Esophagus muscularis mucosa (tissue), 4 donors: ENCODE measurements at regions not wholly inside any gene's neighbourhood (a gene's known extent, or its start where the extent isn't known, plus 50 kb on each side); places are given as distances from the start of the nearest gene placed in this dataset.

Source experiments
- DNase-seq: peaks from one replicate; pipeline ENCODE4 v3.0.0-alpha.2; 2017; ENCODE audit errors: extremely low spot score
- H3K27ac ChIP-seq, 4 donors: fragments of 200-600 bp; sonication (generic); replicated peaks in 1 of 4; 1 replicate in 3 of 4; 2 replicates in 1 of 4; pipeline ENCODE4 v1.5.1; 2016 to 2019; ENCODE audit warnings: mild to moderate bottlenecking in 1 of 4
- H3K27me3 ChIP-seq, 4 donors: fragments of 200-600 bp; sonication (generic); one replicate each; pipeline versions ENCODE4 v1.5.1 to v1.6.0; 2016 to 2019
- H3K36me3 ChIP-seq, 4 donors: fragments of 200-600 bp; sonication (generic); one replicate each; pipeline ENCODE4 v1.5.1; 2016 to 2019
- H3K4me1 ChIP-seq, 4 donors: fragments of 200-600 bp; sonication (generic); one replicate each; pipeline ENCODE4 v1.5.1; 2016 to 2019
- H3K4me3 ChIP-seq, 4 donors: fragments of 200-600 bp; sonication (generic); 1 replicate in 2 of 4; 2 replicates in 2 of 4; pipeline ENCODE4 v1.5.1; 2016 to 2019; ENCODE audit warnings: mild to moderate bottlenecking in 4 of 4, moderate library complexity in 1 of 4
- H3K9me3 ChIP-seq, 4 donors: fragments of 200-600 bp; sonication (generic); 1 replicate in 3 of 4; 2 replicates in 1 of 4; pipeline ENCODE4 v1.5.1; 2016 to 2019
- EP300 ChIP-seq: sonication (generic); formaldehyde crosslinking; IDR thresholded peaks from one replicate; pipeline ENCODE4 v1.6.1; 2017; ENCODE audit warnings: antibody characterized with exemption
- POLR2A ChIP-seq: fragments of 450-650 bp; IDR thresholded peaks from one replicate; pipeline ENCODE4 v1.6.1; 2017; ENCODE audit warnings: antibody characterized with exemption, moderate library complexity, mild to moderate bottlenecking, low read depth
- POLR2AphosphoS5 ChIP-seq, 2 donors: sonication (generic); formaldehyde crosslinking; IDR thresholded peaks; one replicate each; pipeline ENCODE4 v1.6.1; 2017; ENCODE audit warnings: antibody characterized with exemption in 2 of 2
- WGBS: methylation state at CpG from one replicate; pipeline ENCODE4 v1.1.5; 2018; 5-methylcytosine and 5-hydroxymethylcytosine counted together
- intact Hi-C: fragments of 100-400 bp; cut with DNase I; formaldehyde crosslinking; loops from one replicate; pipeline ENCODE4 v1.15.1; 2023
- TF ChIP-seq, protein P1 (sequence below), 3 experiments: fragments of 200-600 bp in 2 of 3; fragments of 450-650 bp in 1 of 3; sonication (generic) in 2 of 3; IDR thresholded peaks; one replicate each; pipeline ENCODE4 v1.5.1; 2017 to 2019; ENCODE audit warnings: antibody characterized with exemption in 3 of 3, mild to moderate bottlenecking in 2 of 3, moderate library complexity in 1 of 3

DNA sequence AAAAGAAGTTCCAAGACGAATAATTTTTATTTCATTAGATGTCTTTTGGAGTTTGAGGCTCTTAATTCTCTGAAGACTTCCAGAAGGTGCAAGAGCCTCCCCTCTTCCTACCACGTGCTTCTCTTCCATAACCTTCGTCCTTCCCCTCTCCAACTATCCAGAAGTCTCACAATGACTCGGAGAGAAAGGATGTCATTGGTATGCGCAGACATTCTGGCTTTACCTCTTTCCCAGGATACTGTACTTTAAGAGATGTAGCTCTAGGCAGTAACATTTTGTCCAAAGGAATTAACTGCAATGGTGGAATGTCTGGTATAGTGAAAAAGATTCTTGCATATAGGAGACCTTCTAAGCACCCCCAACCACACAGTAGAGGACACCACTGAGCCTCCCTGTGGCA is 249.0 kb upstream of the OSR1 start:
- Histone ChIP-seq H3K4me3 (no peak overlapping the region), H3K27me3 (no peaks in the 10 kb centered on the region), H3K9me3 (no peaks in the 10 kb centered on the region), H3K36me3 (no peaks in the 10 kb centered on the region), H3K4me1 (no peaks in the 10 kb centered on the region), H3K27ac (no peak overlapping the region)
- 81% methylated on average over 5 of the region's 5 CpGs for WGBS
- intact Hi-C loops: no loop called here
- no peak for DNase-seq
- TF ChIP-seq POLR2AphosphoS5 (IDR thresholded peaks at IDR 0.05): no peak
- no peak for TF ChIP-seq POLR2A
- TF ChIP-seq EP300: no peak
- TF ChIP-seq, protein P1, sequence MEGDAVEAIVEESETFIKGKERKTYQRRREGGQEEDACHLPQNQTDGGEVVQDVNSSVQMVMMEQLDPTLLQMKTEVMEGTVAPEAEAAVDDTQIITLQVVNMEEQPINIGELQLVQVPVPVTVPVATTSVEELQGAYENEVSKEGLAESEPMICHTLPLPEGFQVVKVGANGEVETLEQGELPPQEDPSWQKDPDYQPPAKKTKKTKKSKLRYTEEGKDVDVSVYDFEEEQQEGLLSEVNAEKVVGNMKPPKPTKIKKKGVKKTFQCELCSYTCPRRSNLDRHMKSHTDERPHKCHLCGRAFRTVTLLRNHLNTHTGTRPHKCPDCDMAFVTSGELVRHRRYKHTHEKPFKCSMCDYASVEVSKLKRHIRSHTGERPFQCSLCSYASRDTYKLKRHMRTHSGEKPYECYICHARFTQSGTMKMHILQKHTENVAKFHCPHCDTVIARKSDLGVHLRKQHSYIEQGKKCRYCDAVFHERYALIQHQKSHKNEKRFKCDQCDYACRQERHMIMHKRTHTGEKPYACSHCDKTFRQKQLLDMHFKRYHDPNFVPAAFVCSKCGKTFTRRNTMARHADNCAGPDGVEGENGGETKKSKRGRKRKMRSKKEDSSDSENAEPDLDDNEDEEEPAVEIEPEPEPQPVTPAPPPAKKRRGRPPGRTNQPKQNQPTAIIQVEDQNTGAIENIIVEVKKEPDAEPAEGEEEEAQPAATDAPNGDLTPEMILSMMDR (IDR thresholded peaks at IDR 0.05): no peak

DNA sequence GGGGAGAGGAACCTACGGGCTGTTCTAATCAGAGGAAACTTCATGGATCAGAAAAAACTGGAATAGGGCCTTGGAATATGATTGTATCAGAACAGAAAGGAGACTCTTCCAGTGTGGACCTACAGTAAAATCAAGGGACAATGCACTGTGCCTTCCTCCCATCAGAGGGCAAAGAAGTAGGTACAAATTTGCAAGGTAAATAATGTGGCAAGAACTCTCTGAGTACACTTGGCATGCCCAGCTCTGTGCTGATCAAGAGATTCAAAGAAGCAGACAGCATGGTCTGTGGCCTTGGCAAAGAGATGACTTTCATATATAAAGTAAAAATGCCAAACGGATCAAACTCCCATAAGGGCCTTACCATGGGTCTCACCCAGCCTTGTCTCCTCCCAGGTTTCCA is 242.6 kb upstream of the OSR1 start:
- H3K9me3 ChIP-seq: no peaks in the 10 kb centered on the region
- no peaks in the 10 kb centered on the region for H3K4me1 ChIP-seq
- intact Hi-C loops: no loop called here
- H3K4me3 ChIP-seq: no peak overlapping the region
- DNase-seq: no peak
- WGBS: 83% methylated on average over 2 of the region's 2 CpGs
- TF ChIP-seq POLR2A (no peak), EP300 (no peak), POLR2AphosphoS5 (IDR thresholded peaks at IDR 0.05) (no peak)
- TF ChIP-seq, protein P1 (IDR thresholded peaks at IDR 0.05): no peak
- H3K36me3 ChIP-seq: no peaks in the 10 kb centered on the region
- H3K27me3 ChIP-seq: no peaks in the 10 kb centered on the region
- H3K27ac ChIP-seq: no peak overlapping the region

DNA sequence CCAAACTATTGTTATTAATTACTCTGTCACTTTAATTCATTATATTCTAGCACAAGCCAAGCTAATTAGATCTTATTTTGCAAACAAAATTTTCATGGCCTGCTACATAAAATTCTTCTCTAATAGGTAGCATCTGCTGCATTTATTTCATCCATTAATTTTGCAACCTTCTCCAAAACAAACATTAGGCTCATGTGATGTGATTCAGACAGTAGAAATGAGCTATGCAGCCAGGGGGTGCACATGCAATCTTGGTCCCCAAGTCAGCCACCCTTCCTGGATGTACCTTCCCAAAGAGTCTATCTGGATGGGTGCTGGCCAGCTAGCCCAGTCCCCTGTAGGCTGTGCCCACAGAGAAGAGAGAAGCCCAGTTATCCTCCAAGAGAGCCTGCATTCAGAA is 242.1 kb upstream of the OSR1 start:
- Histone ChIP-seq H3K4me1 (no peaks in the 10 kb centered on the region), H3K27me3 (no peaks in the 10 kb centered on the region), H3K36me3 (no peaks in the 10 kb centered on the region), H3K9me3 (no peaks in the 10 kb centered on the region), H3K4me3 (no peak overlapping the region), H3K27ac (no peak overlapping the region)
- DNase-seq: no peak
- intact Hi-C loops: no loop called here
- TF ChIP-seq, protein P1 (IDR thresholded peaks at IDR 0.05): no peak
- TF ChIP-seq EP300 (no peak), POLR2A (no peak), POLR2AphosphoS5 (IDR thresholded peaks at IDR 0.05) (no peak)

DNA sequence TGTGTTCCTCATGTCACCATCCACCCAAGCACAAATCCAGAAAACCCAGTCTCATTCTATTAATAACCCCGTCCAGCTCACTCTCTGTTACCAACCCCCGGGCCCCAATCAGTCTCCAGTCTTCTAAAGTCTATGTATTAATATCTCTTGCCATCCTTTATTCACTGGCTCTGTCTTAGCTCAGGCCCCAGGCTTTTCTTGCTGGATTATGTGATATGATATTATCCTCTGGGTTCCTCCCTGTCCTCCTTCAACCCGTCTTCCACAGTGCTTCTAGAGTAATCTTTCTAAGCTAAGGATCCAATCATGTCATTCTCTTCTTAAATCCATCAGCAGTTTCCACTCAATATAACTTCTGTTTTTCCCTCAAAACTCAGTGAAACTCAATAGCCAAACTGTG is 240.5 kb upstream of the OSR1 start:
- H3K36me3 ChIP-seq: no peaks in the 10 kb centered on the region
- DNase-seq: no peak
- no peaks in the 10 kb centered on the region for H3K9me3 ChIP-seq
- no peak overlapping the region for H3K27ac ChIP-seq
- no peaks in the 10 kb centered on the region for H3K4me1 ChIP-seq
- H3K27me3 ChIP-seq: no peaks in the 10 kb centered on the region
- TF ChIP-seq POLR2A (no peak), EP300 (no peak), POLR2AphosphoS5 (IDR thresholded peaks at IDR 0.05) (no peak)
- TF ChIP-seq, protein P1 (IDR thresholded peaks at IDR 0.05): no peak
- 60% methylated on average over 3 of the region's 3 CpGs for WGBS
- intact Hi-C loops: no loop called here
- H3K4me3 ChIP-seq: no peak overlapping the region

DNA sequence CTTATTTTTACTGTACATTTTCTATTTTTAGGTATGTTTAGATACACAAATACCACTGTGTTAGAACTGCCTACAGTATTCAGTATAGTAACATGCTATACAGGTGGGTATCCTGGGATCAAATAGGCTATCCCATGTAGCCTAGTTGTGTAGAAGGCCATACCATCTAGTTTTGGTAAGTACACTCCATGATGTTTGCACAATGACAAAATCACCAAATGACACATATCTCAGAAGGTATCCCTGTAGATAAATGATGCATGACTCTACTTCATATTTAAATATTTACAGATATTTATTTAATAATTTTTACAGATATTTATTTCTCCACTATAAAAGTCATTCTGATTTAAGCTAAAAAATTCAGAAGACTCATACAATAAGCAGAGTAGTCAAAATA is 233.8 kb upstream of the OSR1 start:
- no peaks in the 10 kb centered on the region for H3K9me3 ChIP-seq
- H3K4me3 ChIP-seq: no peak overlapping the region
- no peak for DNase-seq
- no peaks in the 10 kb centered on the region for H3K4me1 ChIP-seq
- TF ChIP-seq, protein P1 (IDR thresholded peaks at IDR 0.05): no peak
- no peak for TF ChIP-seq POLR2AphosphoS5 (IDR thresholded peaks at IDR 0.05)
- no peak for TF ChIP-seq EP300
- TF ChIP-seq POLR2A: no peak
- H3K36me3 ChIP-seq: no peaks in the 10 kb centered on the region
- intact Hi-C loops: no loop called here
- H3K27ac ChIP-seq: no peak overlapping the region
- no peaks in the 10 kb centered on the region for H3K27me3 ChIP-seq
